Stimulated activated CD4-positive, alpha-beta T cell treated with anti-CD3 and anti-CD28 coated beads, Interleukin-12 subunit alpha, Interleukin-12 subunit beta, amount 100 ng/mL, for 48 hours (primary cell): ENCODE measurements at regions not wholly inside any gene's neighbourhood (a gene's known extent, or its start where the extent isn't known, plus 50 kb on each side); places are given as distances from the start of the nearest gene placed in this dataset.

ENCODE experiments used
- DNase-seq, 3 donors: peaks; one replicate each; pipeline ENCODE4 v3.0.0-alpha.2; 2020; ENCODE audit warnings: low read depth in 2 of 3, low spot score in 1 of 3

DNA sequence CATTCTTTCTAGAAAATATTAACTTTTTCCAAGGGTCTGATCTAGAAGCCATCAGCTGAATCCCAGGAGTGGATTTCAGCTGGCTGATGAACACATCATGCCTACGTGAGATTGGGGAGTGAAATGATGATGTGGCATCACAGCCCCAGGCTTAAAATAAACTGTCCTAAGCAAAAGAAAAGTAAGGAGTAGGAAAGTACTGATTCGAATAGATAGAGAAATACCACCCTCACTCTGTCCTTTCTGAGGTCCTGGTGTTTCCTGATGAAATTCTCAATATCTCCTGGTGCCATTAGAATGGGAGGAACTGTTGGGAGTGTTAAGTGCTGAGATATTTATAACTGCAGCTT lies 376.8 kb upstream of the SEMA6D start:
- DNase-seq = no peak

DNA sequence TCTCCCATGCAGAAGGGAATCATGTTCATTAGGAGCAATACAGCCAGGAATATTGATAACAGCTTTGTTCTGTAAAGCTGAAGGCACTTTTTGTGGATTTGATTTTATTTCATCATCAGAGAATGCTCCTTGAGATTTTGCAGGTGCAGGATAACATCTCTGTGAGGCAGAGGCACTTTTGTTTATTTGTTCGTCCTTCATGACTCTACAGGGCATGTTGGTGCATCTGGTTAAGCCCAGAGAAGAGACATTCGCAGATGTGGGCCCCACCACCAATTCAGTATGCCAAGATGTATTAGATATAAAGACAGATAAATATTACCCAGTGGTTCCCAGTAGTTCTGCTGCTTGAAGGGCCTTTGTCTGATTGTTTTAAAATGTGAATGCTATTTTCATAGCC lies 368.1 kb upstream of the SEMA6D start:
- DNase-seq = no peak

DNA sequence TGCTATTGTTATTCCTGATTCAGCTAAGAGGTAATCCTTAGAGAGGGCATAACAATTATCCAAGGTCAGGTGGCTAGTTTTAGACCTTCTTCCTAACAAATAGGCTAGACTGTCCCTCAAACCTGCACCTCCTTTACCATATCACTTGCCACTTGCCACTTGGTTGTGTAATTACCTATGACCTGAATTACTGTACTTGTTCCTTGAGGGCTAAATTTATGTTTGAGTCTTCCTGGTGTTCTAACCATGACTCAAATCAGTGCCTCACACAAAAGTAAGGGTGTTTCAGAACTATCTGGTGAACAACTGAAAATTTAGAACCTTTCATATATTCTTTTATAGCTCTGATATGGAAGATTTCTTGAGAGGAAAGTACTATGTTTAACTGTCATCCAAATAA lies 365.8 kb upstream of the SEMA6D start:
- DNase-seq = no peak

DNA sequence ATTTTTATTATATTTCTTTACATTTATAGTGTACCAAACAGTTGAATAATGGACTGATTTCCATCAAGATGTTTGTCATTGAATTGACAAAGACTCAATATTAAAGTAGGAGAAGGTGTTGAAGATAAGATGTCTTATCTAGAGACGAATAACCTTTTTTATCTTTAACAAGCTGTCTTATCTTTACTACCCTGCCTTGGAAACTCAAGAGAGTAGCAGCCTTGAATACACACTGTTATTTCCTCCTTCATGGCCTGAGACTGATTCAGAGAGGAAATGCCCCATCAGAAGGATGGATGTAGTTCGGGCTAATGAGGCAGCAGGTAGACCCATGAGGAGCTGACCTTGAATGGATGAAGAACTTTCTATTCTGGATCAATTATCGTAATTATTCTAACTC lies 365.1 kb upstream of the SEMA6D start:
- DNase-seq = no peak

DNA sequence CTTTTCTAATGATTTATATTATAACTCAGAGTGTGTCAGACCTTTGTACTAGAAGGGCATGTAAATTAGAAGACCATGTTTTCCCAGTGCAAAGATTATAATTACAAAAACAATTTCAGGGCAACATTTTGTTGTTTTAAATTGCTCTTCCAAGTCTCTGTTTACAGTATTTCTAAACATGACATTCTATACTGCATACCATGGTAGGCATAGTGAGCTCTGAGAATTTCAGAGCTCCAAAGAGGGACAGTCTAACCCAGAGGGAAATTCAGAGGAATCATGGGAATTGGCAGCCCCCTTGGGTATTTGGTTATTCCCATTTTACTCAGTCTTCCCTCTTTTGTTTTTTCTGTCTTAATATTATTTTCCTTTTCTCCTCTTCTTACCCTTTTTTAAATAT lies 361.5 kb upstream of the SEMA6D start:
- DNase-seq = no peak

DNA sequence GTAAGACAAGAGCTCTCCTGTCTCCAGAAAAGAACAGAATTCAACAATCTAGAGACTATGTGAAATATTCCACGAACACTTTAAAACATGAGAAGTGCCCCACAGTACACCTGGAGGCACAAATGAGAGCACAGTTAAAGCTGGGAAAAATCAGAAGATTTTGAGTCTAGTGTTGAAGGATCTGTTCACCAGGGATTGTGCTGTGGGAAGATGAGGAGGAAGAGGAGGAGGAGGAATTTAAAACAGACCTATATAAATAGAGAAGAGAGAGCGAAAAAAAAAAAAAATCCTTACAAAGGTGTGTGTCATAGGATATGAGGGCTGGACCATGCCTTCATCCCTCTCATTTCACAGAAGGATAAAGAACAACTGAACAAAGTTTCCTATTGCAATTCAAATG lies 361.0 kb upstream of the SEMA6D start:
- DNase-seq = no peak

DNA sequence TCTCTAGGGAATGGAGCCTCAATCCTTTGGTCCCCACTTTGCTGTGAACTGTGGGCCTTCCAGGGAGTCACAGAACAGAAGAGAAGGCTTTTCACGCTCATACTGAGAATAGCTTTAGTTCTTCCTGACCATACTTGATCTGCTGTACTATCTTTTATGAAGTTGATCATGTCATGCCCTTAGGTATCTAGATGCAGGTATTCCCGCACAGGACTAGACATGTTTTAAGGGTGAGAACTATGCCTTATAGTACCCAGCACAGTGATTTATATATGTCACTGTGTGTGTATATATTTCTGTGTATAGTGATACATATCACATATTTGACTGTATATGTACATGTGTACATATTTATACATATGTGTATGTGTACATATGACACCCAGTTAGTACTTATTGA lies 358.4 kb upstream of the SEMA6D start:
- DNase-seq = no peak

DNA sequence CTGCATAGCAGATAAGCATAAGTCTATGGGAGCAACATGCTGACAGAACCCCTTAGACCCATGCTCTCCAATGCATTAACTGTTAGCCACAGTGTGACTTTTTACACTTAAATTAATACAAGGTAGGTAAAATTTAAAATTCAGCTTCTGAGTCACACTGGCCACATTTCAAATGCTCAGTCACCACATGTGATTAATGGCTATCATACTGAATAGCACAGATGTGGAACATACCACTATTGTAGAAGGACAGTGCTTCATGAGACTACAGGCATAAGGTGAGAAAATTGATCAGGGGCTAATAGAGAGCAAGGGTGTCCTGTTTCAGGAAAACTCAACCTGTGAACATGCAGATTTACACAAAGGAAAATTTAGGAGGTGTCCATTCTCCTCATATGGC lies 357.0 kb upstream of the SEMA6D start:
- DNase-seq = no peak

DNA sequence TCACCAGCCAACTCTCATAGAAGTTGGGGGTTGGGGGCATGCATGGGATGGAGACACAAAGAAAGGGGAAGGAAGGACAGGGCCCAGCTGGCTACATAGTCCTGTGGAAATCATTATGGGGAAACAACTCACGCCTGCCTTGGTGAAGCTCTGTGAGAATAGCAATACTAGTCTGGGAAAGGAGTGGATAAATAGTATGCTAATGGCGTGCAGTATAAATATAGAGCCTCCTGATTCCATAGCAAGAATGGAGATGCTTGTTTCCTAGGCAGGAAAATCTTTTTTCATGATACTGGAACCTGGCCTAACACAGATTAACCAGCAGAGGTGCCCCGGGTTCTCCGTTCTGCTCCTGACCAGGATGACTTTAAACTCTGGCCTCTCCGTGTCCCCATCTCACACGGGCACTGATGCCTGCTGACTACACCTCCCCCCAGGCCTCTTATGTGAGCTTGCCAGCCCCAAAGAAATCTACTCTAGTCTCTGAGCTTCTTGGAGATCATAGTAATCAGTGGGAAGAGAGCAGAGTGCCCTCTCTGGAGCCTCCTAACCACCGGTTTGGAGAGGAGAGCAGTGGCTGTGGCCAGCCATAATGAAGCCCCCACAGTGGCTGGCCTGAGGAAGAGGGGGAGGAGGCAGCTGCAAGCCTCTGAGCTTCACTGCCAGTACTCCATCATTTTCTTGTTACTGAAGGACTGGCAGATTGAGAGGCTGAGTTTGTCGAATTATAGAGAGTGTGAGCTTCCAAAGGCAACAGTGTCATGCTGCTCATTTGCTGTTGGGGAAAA lies 355.0 kb upstream of the SEMA6D start:
- DNase-seq = no peak

DNA sequence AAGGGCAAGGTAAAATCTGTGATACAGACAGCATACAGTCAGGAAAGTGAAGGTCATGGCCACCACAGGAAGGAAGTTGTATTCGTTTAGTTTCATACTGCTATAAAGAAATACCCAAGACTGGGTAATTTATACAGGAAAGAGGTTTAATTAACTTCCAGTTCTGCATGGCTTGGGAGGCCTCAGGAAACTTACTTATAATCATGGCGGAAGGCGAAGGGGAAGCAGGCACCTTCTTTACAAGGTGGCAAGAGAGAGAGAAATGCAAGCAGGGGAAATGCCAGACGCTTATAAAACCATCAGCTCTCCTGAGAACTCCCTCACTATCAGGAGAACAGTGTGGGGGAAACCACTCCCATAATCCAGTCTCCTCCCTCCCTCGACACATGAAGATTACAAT lies 353.7 kb upstream of the SEMA6D start:
- no peak for DNase-seq

DNA sequence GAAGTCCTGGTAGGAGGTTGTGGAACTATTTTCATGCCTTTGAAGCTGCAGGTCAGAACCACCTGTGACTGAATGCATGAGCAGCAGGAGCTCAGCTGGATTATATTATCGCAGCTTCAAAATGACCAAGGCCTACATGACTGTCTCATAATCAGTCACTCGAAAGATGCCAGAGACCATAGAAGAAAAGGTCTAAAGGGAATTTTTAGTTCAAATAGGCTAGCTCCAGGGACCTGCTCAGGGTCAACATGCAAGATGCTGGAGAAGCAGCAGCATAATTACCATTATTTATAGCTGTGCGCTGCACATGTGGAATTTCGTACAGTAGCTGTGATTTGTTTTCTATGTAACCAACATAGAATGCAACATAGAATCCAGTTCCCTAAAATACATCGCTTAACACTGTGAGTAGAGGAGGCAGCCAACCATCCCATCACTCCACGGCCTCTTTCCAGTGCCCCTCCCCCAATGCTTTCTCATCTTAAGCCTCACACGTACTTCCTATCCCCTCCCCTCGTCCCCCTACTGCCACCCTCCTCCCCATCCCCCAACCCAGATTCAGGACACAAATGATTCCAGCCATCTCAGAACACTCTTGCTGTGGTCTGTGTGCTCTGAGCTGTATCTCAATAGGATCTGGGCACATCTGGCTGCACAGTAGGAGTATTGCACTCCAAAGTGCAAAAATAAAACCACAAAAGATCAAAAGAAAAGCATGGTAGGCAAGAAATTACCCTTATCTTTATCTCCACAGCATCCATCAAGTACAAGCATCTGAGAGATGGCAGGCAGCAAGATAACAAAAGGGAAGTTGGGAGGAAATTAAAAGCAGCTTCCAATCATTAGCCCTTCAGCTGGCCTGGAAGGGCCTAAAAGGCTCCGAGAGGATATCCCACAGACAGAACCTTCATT lies 352.8 kb upstream of the SEMA6D start:
- no peak for DNase-seq

DNA sequence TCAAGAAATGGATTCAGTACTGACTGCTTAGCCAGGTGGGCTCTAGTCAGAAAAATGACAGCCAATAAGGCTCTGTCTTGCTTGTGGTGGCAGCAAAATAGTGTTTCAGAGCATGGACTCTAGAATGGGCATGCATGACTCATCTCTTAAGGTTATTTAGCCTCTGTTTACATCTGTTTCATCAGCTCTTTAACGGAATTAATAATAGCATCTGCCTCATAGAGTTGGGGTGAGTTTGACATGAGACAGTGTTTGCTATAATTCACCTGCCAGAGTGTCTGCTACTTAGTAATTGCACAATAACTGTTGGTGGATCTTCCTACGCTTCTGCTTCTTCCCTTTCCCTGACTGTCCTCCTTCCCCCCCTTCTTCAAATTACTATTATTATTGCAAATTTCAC lies 350.4 kb upstream of the SEMA6D start:
- no peak for DNase-seq

DNA sequence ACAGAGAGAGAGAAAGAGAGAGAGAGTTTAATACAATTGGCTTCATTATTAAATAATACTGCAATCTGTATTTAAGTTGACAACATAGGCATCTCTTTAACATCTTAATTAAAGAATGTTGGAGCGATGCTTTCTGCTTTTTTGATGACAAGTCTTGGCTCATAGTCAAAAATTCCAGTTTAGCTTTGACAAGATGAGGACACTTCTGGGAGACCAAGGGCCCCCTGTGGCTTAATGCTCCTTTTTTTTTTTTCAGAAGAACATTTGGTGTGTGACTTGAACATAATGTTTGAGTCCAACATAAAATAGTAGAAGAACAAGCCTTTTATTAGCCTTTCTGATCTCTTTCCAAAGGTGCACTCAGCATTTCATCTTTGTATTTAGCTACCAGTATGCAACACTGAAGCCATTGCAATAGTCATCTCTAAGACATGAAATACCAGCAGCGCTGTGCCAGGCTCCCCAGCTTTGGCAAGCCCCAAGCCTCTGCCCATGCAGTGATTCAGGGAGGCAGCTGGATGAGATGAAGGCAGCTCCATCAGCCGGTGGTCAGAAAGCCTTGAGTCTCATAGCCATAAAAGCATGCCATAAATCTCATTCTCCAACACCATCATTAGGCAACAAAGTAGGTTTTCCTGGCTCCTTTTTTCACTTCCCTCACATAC lies 349.4 kb upstream of the SEMA6D start:
- DNase-seq = no peak

DNA sequence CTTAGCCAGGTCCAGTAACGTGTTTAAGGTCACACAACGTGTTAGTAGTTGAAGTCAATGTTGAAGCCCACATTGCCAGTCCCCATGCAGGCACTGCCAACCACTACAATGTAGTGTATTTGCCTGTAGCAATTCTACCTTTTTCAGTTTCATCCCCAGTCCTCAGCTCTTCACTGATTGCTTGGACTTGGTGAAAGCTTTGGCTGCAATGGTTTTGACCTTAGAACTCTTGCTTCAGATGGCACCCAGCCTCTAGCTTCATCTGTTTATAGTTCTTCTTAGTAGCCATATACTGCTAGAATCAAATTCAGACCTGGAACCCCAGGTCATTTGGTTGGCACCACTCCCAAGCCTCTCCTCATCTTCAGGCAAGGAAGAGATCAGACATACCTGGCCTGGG lies 345.4 kb upstream of the SEMA6D start:
- DNase-seq = no peak

DNA sequence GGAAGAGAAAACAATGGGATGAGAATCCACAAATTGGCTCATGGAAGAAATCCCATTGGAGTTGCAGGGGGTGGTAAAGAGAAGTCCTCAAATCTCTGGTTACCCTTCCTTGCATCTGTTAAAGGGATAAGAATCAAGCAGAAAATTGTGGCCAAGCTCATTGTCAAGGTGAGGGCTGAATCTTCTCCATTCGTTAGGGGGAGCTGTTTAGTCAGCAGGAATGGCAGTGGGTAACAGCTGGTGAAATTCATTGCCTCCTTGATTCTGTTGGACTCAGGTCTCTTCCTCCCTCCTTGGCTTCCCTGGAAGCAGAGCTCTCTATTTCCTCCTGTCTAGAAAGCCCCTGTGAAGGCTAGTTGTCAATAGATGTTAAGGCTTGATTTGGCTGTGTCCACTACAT lies 343.1 kb upstream of the SEMA6D start:
- DNase-seq = no peak

DNA sequence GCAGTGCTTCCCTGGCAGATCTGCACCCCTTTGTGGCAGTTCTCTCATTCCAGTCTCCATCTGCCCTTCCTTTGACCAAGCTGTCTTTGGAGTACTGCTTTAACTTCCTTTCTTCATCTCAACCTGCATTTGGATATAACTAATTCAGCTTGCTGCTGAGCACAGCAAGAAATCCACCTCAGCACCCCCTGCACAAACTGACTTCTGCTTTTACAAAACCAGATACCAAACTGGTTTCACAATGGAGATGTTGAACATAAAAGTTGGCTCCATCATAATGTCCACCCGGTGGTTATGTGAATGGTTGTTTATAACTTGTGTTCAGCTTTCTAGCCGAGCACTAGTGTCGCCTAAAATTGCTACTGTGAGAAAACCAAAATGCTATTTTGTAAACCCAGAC lies 341.1 kb upstream of the SEMA6D start:
- no peak for DNase-seq

DNA sequence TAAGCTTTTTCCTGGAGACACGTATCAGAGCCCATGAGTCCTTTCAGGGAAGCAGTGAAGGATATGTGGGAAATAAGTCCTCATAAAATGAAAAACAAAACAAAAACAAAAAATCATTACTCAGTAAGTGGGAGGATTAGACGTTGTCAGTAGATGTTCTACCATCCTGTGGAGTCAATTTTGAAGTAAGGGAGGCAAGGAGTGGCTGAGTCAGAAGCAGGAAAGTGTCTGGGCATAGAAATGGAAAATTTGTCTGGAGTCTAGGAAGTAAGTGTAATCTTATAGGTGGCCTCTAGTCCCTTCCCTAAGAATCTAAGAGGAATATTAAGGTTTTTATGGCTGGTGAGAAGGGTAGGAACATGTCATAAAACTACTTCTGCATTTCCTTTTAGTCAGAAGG lies 339.8 kb upstream of the SEMA6D start:
- DNase-seq = no peak

DNA sequence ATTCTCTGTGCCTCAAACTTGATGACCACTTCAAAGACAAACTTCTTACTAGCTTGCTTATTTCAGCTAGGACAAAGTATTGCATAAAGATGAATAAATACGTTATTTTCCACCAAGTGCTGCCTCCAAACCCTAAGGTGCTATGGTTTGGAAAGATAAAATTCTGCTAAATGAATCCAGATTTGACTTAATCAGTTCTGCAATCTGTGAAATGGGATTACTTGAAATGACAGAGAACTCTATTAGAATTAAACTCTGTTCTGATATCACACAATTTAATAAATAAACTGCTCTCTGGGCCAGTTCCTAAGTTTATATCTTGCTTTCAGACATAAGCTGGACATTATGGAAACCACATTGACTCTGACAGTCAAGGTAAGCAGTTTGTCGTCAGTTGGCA lies 338.8 kb upstream of the SEMA6D start:
- no peak for DNase-seq

DNA sequence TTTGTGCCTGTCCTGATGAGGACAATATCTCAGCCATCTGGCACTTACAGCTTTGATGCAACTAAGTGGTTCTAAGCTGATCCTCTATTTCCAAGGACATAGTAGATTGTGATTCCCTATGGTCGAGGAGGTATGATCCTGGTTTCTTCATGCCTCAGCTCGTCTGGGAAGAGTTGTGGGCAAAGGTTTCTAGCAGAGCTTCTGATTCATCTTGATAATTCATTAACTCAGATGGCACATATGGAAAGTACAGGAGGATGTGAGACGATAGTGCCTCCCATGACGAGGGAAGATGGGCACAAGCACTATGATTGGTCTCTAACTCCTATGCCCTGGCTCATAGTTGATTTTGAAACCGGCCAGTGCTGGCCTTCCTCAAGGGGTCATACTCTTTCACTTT lies 334.2 kb upstream of the SEMA6D start:
- no peak for DNase-seq

DNA sequence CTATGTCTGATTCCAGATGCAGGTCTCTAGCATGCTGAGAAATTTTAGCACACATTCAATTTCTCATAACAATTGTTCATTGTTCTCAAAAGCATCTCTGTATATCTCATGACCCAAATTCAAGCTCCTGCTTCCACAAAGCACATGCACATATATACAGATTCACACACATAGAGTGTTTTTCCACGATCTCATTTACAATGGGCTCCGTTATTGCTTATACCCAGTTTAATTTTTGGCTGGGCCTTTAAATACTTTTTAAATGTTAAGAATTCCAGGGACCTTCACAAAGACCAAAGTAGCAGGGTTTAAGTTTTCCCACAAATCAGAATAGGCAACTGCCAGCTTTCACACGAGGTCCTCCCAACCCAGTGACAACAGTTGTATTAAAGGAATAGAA lies 333.5 kb upstream of the SEMA6D start:
- DNase-seq = no peak

DNA sequence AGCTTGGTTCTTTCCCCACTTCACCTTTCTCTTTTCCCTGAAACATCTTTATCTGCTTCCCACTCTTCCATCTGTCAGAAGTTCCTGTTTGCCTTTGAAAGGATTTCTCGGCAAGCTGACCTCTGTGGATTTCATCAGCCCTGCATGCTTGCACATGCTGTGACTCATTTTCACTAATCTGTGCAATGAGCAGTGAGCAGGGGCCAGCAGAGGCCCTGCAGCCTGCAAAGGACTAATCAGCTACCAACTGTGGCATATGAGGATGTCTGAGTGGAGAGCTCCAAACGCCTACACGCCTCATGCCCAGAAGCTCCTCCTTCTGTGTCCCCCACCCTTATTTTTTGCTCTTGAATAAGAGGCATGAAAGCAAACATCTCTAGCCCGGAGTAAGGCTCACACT lies 333.0 kb upstream of the SEMA6D start:
- no peak for DNase-seq

DNA sequence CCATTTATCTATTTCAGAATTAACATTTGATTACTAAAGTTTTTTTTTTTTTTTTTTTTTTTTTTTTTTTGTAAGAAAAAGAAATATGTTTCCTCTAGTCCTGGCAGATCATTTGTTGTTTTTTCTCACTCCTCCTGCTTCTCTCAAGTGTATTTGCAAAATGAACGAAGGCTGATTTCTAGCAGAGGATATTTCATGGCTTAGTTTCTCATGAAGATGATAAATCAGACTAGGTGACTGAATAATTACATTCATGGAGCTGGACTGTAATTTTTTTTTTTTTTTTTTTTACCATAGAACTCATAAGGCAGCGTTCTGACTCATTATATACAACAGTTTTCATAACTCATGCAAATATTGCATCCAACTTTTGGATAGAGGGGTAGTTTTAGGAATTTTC lies 332.5 kb upstream of the SEMA6D start:
- no peak for DNase-seq
